Fibroblast of skin of back (primary cell): ENCODE measurements at regions not wholly inside any gene's neighbourhood (a gene's known extent, or its start where the extent isn't known, plus 50 kb on each side); places are given as distances from the start of the nearest gene placed in this dataset.

Experiments used
- DNase-seq: peaks from one replicate; pipeline ENCODE4 v3.0.0-alpha.2; 2013

- DNase-seq, result no peak
Measured at GRCh38 chr20:22217712-22218352, 366.5 kb downstream of the FOXA2 start.

- DNase-seq, result no peak
Measured at GRCh38 chr20:22216984-22217383, 367.4 kb downstream of the FOXA2 start.

GRCh38 chr20:22214296-22214695, 370.1 kb downstream of the FOXA2 start:
- no peak for DNase-seq

- DNase-seq, result no peak
Measured at GRCh38 chr20:22213271-22213670, 371.1 kb downstream of the FOXA2 start.

GRCh38 chr20:22207280-22207679, 377.1 kb downstream of the FOXA2 start:
- DNase-seq, result no peak

- DNase-seq, result no peak
Measured at GRCh38 chr20:22204801-22205200, 379.6 kb downstream of the FOXA2 start.

GRCh38 chr20:22182148-22182547, 402.2 kb downstream of the FOXA2 start:
- DNase-seq, result no peak

- no peak for DNase-seq
Measured at GRCh38 chr20:22180244-22180643, 404.1 kb downstream of the FOXA2 start.

- DNase-seq, result peak; percentile 2
Measured at GRCh38 chr20:22160101-22160652, 424.2 kb downstream of the FOXA2 start.

GRCh38 chr20:22159276-22159675, 425.1 kb downstream of the FOXA2 start:
- no peak for DNase-seq

- DNase-seq, result no peak
Measured at GRCh38 chr20:22127587-22127986, 422.1 kb downstream of the PAX1 start.

- DNase-seq, result peak; percentile 45
Measured at GRCh38 chr20:22106308-22106938, 401.0 kb downstream of the PAX1 start.

GRCh38 chr20:22101606-22102005, 396.1 kb downstream of the PAX1 start:
- DNase-seq, result no peak

GRCh38 chr20:22100686-22101085, 395.2 kb downstream of the PAX1 start:
- peak; percentile 55 for DNase-seq

GRCh38 chr20:22099348-22099747, 393.9 kb downstream of the PAX1 start:
- no peak for DNase-seq

- DNase-seq, result no peak
Measured at GRCh38 chr20:22098511-22098910, 393.0 kb downstream of the PAX1 start.

GRCh38 chr20:22093122-22093521, 387.7 kb downstream of the PAX1 start:
- no peak for DNase-seq

GRCh38 chr20:22088882-22089281, 383.4 kb downstream of the PAX1 start:
- DNase-seq, result no peak

GRCh38 chr20:22080985-22081384, 375.5 kb downstream of the PAX1 start:
- no peak for DNase-seq

- no peak for DNase-seq
Measured at GRCh38 chr20:22074635-22075034, 369.2 kb downstream of the PAX1 start.

GRCh38 chr20:22071841-22072240, 366.4 kb downstream of the PAX1 start:
- DNase-seq, result no peak

GRCh38 chr20:22070610-22071058, 365.2 kb downstream of the PAX1 start:
- peak; percentile 73 for DNase-seq

GRCh38 chr20:22063753-22064152, 358.3 kb downstream of the PAX1 start:
- DNase-seq, result no peak

GRCh38 chr20:22062874-22063273, 357.4 kb downstream of the PAX1 start:
- DNase-seq, result no peak
